ENCODE measurements at regions not wholly inside any gene's neighbourhood (a gene's known extent, or its start where the extent isn't known, plus 50 kb on each side); places are given as distances from the start of the nearest gene placed in this dataset.

- TF ChIP-seq ZSCAN5A (tag by site-specific recombination; IDR thresholded peaks at IDR 0.05) (no peak), ZNF639 (tag by site-specific recombination; IDR thresholded peaks at IDR 0.05) (no peak), CTCF (tag by site-specific recombination; IDR thresholded peaks at IDR 0.05) (no peak), ZNF155 (tag by site-specific recombination; IDR thresholded peaks at IDR 0.05) (no peak), KLF17 (tag by site-specific recombination; IDR thresholded peaks at IDR 0.05) (no peak), ZFP41 (tag by site-specific recombination; IDR thresholded peaks at IDR 0.05; ENCODE audit: borderline replicate concordance) (no peak), FEZF1 (tag by site-specific recombination; IDR thresholded peaks at IDR 0.05) (no peak), TCF7L2 (IDR thresholded peaks at IDR 0.05; ENCODE audit: borderline replicate concordance, low read depth, low read length) (no peak), ZNF768 (tag by site-specific recombination; IDR thresholded peaks at IDR 0.05) (no peak)
These were observed 662.1 kb downstream of the XPNPEP1 start (continued) for GRCh38 chr10:109261231-109261630.

- no peak for TF ChIP-seq KLF17 (tag by site-specific recombination; IDR thresholded peaks at IDR 0.05)
- ChIA-PET CTCF (no interaction called here), POLR2A (no interaction called here)
- Histone ChIP-seq H3K4me3 (ENCODE audit: low read depth, low read length) (no peak overlapping the region), H3K36me3 (ENCODE audit: control insufficient read depth in 2 of 2, insufficient read depth in 1 of 2, low read length in 2 of 2) (no peaks in the 10 kb centered on the region), H3K27ac (ENCODE audit: extremely low read depth, low read depth, low read length) (no peak overlapping the region), H3K9me3 (ENCODE audit: control insufficient read depth, insufficient read depth, low read depth, low read length) (no peaks in the 10 kb centered on the region), H3K4me1 (ENCODE audit: control insufficient read depth, insufficient read depth, low read length) (no peaks in the 10 kb centered on the region)
These were observed 664.0 kb downstream of the XPNPEP1 start for GRCh38 chr10:109259293-109259692.

- POLR2A ChIA-PET = no interaction called here
- Histone ChIP-seq H3K9me3 (ENCODE audit: control insufficient read depth, insufficient read depth, low read depth, low read length) (no peaks in the 10 kb centered on the region), H3K36me3 (ENCODE audit: control insufficient read depth in 2 of 2, insufficient read depth in 1 of 2, low read length in 2 of 2) (no peaks in the 10 kb centered on the region), H3K27ac (ENCODE audit: extremely low read depth, low read depth, low read length) (no peak overlapping the region), H3K4me1 (ENCODE audit: control insufficient read depth, insufficient read depth, low read length) (no peaks in the 10 kb centered on the region), H3K4me3 (ENCODE audit: low read depth, low read length) (no peak overlapping the region)
- no peak for TF ChIP-seq REST (tag by site-specific recombination; IDR thresholded peaks at IDR 0.05)
- no peak for TF ChIP-seq ZNF561 (tag by site-specific recombination; IDR thresholded peaks at IDR 0.05; ENCODE audit: borderline replicate concordance)
- no peak for TF ChIP-seq ZNF350 (tag by site-specific recombination; IDR thresholded peaks at IDR 0.05)
- no peak for TF ChIP-seq ZNF501 (tag by site-specific recombination; IDR thresholded peaks at IDR 0.05)
- TF ChIP-seq SCRT1 (tag by site-specific recombination; IDR thresholded peaks at IDR 0.05; ENCODE audit: borderline replicate concordance) = no peak
- CTCF ChIA-PET = interaction anchor here (0.6 kb wide), 1 partner anchor 1251 kb away, joined by 3 read pairs; no protein-coding TSS in a partner anchor
These were observed 670.0 kb downstream of the XPNPEP1 start for GRCh38 chr10:109253306-109253705.
